ENCODE measurements at regions not wholly inside any gene's neighbourhood (a gene's known extent, or its start where the extent isn't known, plus 50 kb on each side); places are given as distances from the start of the nearest gene placed in this dataset.
"Not testable (repeated sequence)": the region's sequence is repeated elsewhere in the genome, so short reads cannot be mapped to it uniquely, and the experiment has no call there.

- no peak overlapping the region for H3K4me3 ChIP-seq (ENCODE audit: low read depth, low read length)
- no peak for TF ChIP-seq CTCF (IDR thresholded peaks at IDR 0.05; ENCODE audit: insufficient read depth, low read depth, low read length)
- no peak for DNase-seq (ENCODE audit: low read depth)
These were observed 184.9 kb upstream of the IL12B start for GRCh38 chr5:159515197-159515596.

- DNase-seq (ENCODE audit: low read depth) = peak; percentile 44
These were observed 185.7 kb upstream of the IL12B start for GRCh38 chr5:159515909-159516415.

GRCh38 chr5:159518371-159518770 is 188.1 kb upstream of the IL12B start:
- H3K4me3 ChIP-seq (ENCODE audit: low read depth, low read length) = no peak overlapping the region
- no peak for DNase-seq (ENCODE audit: low read depth)
- TF ChIP-seq CTCF (IDR thresholded peaks at IDR 0.05; ENCODE audit: insufficient read depth, low read depth, low read length) = no peak

More at GRCh38 chr5:159515909-159516415, 185.7 kb upstream of the IL12B start:
- H3K4me3 ChIP-seq (ENCODE audit: low read depth, low read length) = no peak overlapping the region
- TF ChIP-seq CTCF (IDR thresholded peaks at IDR 0.05; ENCODE audit: insufficient read depth, low read depth, low read length) = peak; percentile 84

- TF ChIP-seq CTCF (IDR thresholded peaks at IDR 0.05; ENCODE audit: insufficient read depth, low read depth, low read length) = no peak
- DNase-seq (ENCODE audit: low read depth) = no peak
- H3K4me3 ChIP-seq (ENCODE audit: low read depth, low read length) = no peak overlapping the region
These were observed 189.1 kb upstream of the IL12B start for GRCh38 chr5:159519365-159519764.

GRCh38 chr5:159522841-159523240 is 192.6 kb upstream of the IL12B start:
- no peak for DNase-seq (ENCODE audit: low read depth)
- TF ChIP-seq CTCF (IDR thresholded peaks at IDR 0.05; ENCODE audit: insufficient read depth, low read depth, low read length) = no peak
- no peak overlapping the region for H3K4me3 ChIP-seq (ENCODE audit: low read depth, low read length)

- DNase-seq (ENCODE audit: low read depth); H3K4me3 ChIP-seq (ENCODE audit: low read depth, low read length): not testable (repeated sequence)
These were observed 194.0 kb upstream of the IL12B start for GRCh38 chr5:159524279-159524678.

GRCh38 chr5:159525117-159525516 is 194.8 kb upstream of the IL12B start:
- no peak overlapping the region for H3K4me3 ChIP-seq (ENCODE audit: low read depth, low read length)
- DNase-seq (ENCODE audit: low read depth) = no peak
- no peak for TF ChIP-seq CTCF (IDR thresholded peaks at IDR 0.05; ENCODE audit: insufficient read depth, low read depth, low read length)

All from fibroblast of villous mesenchyme (primary cell).